ENCODE measurements at regions not wholly inside any gene's neighbourhood (a gene's known extent, or its start where the extent isn't known, plus 50 kb on each side); places are given as distances from the start of the nearest gene placed in this dataset.
"Not testable (repeated sequence)": the region's sequence is repeated elsewhere in the genome, so short reads cannot be mapped to it uniquely, and the experiment has no call there.

DNA sequence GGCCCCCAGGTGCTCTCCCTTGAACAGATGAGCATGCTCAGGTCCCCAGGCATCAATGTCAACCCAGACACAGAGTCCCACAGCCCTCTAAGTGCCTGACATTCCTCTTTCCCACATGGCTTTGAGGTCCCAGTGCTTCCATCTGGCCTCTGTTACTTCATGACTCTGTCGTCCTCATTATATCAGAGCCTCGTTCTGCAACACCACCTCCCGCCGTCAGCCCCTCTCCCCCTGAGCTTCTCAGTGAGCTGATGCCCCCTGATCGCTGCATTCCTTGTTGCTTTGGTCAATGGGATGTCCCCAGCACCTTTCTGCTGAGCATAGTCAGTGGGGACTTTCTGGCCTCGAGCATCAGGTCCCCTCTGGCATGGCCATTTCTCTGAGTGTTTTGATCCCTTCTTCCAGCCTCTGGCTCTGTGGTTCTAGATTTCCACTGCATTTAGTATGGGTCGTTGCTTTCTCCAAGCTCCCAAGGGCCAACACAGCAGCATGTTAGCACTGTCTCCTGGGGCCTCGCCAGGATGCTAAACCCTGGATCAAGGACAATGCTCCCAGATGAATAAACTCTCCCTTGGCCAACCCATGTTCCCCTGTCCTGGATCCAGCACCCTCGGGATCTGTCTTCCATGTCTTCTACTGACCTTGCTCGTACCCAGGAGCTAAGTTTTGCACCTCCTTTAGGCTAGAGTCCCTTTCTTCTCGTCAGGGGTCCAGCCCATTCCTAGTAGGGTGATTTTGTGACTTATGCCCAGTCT, 143.2 kb upstream of the TWIST2 start:
- DNase-seq = no peak

DNA sequence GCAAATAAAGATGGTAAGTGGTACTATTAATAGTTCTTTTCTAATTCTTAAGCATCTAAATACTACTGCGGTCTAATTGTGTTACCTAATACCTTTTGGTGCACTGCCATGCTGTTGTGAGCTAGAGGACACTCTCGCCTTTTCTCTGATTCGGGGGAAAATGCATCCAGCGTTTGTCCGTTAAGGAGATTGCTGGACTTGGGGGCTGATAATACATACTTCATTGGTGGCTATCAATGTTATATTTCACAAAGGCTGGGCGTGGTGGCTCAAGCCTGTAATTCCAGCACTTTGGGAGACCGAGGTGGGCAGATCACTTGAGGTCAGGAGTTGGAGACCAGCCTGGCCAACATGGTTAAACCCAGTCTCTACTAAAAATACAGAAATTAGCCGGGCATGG, 141.7 kb upstream of the TWIST2 start:
- no peak for DNase-seq

DNA sequence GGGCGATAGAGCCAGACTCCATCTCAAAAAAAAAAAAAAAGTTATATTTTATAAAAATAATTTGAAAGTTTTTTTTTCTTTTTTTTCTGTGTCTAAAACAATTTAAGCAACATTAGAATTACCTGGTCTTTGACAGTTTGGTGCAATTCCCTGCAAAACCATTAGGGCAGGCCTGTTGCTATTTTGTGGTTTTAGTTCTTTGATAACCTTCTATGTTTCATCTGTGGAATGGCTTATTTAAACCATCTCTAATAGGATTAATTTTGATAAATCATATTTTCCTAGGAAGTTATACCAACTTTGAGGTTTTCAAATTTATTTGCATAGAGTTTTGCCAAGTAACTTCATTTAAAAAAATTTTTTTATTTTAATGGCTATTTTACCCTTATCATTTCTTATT, 141.2 kb upstream of the TWIST2 start:
- no peak for DNase-seq

DNA sequence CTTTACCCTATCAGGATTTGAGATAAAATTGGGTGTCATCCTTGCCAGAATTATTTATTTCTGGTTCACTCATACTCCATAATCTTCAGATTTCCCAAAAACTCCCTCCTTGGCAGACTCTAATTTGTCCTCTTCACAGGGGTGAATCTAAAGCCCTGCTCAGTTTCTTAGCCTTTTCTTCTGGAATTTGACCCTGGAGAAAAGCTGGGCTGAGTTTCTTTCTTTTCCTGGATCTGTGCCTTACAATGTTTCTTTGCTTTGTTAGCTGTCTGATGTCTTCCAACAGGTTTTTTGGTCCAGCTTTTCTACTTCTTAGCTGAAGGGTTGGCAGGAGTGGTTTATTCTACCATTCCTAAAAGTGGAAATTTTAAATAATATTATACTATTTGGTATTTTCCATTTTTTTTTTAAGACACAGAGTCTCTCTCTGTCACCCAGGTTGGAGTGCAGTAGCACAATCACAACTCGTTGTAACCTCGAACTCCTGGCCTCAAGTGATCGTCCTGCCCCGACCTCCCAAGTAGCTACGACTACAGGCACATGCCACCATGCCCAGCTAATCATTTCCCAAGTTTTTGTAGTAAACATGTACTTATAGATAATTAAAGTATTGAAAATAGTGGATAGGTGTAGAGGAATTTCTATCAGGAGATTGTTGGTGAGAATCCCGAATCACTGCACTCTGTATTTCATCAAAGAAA, 138.4 kb upstream of the TWIST2 start:
- no peak for DNase-seq

DNA sequence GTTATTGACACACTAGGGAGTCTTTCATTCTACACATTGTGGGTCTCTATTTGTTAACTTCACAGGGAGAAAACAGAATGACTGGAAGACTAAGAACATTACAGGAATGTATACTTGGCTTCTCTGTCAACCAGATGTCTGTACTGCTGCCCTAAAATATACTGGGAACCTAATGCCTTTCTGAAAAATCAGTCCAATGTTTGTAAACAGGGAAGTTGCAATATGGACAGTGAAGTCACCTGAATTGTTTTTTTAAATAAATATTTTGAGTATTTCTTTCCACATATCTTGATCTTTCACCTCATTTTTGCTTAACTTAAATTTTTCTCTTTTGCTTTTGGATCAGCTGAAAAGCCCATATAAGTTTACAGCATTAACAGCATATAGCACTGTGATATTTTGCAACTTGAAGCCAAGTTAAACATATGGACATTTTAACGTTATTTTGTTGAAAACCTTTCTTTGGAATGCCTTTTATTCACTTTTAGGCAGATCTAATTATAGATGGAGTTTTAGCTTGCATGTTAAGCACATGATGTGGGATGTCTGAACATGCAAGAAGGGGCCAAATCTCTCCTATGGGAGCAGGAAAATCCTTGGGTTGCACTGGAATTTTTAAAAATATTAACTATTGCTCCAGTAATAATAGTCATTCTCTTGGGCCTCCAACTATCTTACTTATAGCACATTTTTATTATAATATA, 137.7 kb upstream of the TWIST2 start:
- DNase-seq = no peak

DNA sequence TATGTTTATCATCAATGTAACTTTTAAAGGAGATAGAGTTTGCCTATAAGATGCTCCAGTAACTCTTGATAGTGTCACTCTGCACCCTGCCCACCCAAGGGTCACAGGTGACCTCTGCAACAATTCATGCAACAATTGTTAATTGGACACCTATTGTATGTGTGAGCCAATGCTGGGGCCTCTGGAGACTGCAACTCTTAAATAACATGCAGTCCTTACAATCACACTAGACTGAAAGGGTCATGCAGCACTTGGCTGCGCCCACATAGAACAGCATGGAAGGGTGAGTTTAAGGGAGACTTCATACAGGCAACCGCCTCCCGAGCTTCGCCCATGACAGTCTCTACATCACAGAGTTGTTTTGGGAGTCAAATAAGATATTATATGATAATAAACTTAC, 137.1 kb upstream of the TWIST2 start:
- no peak for DNase-seq

DNA sequence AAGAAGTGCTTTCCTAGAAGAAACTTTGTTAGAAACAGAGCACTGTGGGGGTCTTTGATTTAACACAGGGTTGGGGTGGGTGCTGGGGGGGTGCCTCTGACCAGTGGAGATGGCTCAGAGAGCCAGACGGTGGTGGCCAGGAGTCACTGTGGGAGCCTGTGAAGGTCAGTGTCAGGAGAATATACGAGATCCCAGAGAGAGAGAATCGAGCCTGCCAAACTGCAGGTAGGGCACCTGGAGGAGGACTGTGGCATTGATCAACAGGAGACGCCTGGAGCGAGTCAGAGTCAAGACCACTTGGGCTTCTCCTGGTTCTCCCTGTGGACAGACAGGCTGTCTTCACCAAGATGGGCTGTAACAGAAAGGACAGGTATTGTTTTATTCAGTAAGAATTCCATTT, 136.5 kb upstream of the TWIST2 start:
- no peak for DNase-seq

DNA sequence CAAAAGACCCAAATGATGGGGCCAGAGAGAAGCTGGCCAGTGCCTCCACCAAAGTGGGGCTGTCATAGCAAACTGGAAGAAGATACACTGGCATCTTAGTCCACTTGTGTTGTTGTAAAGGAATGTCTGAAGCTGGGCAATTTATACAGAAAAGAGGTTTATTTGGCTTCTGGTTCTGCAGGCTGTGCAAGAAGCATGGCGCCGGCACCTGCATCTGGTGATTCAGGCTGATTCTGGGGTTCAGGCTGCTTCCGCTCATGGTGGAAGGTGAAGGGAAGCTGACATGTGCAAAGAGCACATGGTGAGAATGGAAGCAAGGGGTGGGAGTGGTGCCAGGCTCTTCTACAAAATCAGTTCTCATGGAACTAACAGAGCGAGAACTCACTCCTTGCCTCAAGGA, 135.9 kb upstream of the TWIST2 start:
- no peak for DNase-seq

DNA sequence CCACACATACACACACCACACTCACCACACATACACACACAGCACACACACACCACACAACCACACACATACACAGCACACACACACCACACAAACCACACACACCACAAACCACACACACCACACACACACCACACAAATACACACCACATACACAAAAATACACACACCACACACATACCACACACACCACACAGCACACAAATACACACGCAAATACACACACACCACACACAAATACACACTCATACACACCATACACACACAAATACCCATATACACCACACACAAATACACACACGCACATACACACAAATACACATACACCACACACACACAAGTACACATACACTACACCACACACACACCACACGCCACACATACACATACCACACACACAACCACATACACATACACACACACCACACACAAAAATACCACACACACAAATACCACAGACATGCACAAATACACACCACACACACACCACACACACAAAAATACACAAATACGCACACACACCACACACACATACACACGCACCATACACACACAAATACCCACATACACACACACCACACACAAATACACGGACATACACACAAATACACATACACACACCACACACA, 134.6 kb upstream of the TWIST2 start:
- no peak for DNase-seq

DNA sequence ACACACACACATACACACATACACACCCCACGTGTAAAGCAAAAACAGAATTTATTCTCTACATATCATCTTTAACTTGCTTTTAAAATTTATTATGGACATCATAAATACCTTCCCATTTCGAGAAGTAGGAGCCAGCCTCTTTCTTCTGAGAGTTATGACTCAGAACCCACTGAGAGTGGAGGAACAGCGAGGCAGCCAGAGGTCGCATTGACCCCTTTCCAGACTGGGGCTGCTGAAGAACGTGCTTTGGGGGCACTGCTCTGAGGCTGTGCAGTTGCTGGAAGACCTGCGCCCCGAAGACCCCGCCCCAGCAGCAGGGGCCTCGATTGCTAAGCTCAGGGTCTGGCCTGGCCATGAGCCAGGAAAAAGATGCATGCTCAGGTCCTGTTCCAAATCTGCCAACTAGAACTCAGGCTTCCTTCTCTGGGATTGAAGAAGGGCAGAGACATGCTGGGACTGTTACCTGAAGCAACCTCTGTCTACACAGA, 133.8 kb upstream of the TWIST2 start:
- DNase-seq = no peak

DNA sequence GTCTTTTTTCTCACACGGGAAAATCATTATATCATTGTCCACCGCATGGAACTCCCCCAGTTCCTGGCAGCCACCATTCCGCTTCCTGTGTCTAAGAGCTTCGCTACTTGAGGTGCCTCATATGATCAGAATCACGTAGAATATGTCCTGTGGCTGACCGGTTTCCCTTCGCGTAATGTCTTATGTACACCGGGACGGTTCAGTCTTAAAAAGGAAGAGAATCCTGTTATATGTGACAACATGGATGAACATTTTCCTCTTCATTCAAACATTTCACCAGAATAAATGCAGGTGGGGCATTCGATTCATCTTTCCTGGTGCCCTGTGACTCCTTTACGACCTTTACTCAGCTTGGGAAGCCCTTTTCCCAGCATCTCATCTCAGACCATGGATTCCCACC, 131.7 kb upstream of the TWIST2 start:
- DNase-seq = no peak

DNA sequence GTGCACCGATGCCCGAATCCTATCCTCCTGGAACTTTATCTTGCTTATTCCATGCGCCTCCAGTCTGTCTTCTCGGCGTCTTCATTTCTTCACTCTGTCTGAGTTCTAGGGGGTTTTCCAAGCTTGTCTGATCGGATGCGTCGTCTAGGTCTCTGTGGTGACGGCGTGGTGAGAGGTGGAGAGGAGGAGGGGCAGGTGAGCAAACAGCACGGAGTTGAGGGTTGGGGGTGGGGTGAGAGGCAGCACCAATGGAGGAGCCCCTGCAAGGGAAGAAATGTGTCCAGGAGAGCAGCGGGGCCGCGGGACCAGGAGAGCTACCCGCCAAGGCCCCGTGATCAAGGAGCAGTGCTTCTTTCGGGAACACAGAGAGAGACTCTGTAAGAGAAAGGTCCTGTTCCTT, 131.3 kb upstream of the TWIST2 start:
- DNase-seq = no peak

DNA sequence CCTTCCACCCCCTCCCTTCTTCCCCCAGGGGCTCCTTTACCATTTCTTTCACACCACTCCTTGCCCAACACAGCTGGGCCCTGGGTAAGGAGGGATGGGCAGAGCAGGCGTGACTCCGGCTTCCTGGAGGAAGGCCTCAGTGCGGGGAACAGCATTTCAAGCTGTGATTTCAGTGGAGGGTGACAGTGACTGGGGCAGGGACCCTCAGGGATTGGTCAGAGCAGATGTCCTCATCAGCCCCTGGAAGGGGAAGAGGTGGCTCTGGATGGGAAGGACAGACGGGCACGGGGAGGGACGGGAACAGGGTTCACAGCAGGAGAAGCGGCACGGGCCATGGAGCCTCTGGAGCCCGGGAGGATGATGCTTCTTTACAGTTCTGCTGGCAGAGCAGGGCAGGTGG, 130.8 kb upstream of the TWIST2 start:
- no peak for DNase-seq

DNA sequence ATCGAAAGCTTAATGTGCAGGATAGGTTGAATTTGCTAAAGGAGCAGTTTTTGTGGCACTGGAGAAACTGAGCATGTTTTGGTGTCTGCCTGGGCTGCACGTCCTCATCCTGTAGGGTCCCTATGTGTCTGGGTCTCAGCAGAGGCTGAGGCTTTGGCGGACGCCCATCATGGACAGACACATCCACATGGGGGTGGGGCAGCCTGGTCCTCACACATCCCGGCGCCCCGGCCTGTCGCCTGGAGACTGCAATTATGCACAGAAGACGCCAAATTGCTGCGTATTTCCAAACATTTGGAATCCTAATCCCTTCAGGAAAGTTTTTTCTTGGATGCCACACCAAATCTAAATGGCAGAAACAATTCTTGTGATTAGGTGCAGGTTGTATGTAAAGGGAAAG, 128.2 kb upstream of the TWIST2 start:
- DNase-seq = no peak

DNA sequence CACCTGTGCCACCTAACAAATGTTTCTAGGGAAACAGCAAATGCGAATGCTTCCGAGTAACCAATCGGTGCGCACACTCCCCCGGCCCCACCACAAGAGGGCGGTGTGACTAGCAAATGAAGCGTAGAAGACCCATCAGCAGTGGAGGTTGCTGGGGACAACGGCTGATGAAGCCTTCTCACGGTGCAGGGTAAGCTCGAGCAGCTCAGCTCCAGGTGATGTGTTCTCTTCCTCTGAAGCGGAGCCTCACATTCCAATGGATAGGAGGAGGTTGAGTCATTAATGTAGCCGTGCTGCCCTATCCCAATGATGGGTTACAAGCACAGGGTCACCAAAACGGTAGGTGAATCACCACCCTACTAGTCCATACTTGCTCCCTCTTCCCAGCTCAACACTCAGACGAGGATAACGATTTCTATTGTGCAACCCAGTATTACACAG, 127.6 kb upstream of the TWIST2 start:
- no peak for DNase-seq

DNA sequence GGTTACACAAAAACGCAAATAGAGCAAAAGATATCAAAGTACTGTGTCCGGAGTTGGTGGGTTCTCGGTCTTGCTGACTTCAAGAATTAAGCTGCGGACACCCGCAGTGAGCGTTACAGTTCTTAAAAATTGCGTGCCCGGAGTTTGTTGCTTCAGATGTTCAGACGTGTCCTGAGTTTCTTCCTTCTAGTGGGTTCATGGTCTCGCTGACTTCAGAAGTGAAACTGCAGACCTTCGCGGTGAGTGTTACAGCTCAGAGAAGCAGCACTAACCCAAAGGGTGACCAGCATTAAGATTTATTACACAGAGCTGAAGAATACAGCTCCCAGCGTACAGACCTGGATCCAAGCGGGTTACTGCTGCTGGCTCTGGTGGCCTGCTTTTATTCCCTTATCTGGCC, 125.7 kb upstream of the TWIST2 start:
- DNase-seq = no peak

DNA sequence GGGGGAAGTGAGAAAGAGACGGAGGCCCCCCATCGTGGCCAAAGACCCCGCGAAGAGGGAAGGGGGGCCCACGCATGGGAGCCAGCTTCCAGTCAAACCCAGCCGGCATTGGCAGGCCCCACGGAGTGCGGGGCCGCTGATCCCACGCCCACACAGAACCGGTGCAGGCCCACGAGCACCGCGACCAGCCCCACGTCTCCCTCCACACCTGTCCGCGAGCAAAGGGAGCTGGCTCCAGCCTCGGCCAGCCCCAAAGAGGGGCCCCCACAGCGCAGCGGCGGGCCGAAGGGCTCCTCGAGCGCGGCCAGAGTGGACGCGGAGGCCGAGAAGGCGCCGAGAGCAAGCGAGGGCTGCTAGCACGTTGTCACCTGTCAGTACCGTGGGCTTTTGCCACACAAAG, 125.0 kb upstream of the TWIST2 start:
- no peak for DNase-seq

DNA sequence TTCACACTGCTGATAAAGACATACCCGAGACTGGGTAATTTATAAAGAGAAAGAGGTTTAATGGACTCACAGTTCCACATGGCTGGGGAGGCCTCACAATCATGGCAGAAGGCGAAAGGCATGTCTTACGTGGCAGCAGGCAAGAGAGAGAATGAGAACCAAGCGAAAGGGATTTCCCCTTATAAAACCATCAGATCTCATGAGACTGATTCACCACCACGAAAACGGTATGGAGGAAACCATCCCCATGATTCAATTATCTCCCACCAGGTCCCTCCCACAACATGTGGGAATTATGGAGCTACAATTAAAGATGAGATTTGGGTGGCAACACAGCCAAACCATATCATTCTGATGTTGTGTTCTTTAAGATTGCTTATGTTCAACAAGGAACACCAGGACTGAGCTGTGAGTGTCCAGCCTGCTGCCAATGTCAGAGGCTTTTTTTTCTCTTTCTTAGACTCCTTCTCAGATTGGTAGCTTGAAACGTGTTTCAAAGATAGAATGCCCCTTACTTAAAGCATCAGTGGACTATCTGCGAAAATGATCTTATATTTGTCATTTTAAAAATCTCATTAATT, 124.1 kb upstream of the TWIST2 start:
- not testable (repeated sequence) for DNase-seq

DNA sequence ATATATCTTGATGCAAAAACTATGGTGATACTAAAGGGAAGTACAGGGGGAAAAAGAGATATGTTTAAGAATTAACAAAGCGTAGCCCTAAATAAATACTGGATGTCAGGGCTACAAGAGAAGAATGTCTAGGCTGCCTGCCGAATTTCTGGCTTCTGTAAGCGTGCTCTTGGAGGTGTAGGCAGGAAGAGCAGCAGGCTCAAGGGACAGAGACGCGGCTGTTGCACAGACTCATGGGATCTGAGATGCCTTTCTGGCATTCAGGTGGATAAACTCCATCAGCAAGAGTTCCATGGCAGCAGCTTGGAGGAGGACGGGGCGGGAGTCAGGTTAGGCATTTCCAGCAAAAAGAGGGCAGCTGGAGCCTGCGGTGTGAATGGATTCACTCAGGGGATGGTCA, 123.2 kb upstream of the TWIST2 start:
- no peak for DNase-seq

DNA sequence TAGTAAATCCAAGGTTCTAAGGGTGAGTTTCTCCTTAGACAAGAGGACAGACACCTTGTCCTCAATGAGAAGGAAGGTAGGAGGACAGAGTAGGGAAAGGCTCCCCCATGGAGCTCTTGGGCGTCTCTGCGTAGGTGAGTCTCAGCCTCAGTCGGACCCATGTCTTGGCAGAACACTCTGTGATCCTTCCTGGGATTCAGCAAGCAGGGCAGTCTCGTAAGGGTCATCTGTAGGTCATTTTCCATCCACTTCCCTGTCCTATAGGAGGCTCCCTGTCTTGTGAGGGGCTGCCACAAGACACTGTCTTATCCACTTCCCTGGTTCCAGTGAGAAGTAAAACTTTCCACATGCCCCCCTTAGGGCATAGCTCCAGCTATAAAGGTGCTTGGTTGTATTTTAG, 122.6 kb upstream of the TWIST2 start:
- DNase-seq = no peak

DNA sequence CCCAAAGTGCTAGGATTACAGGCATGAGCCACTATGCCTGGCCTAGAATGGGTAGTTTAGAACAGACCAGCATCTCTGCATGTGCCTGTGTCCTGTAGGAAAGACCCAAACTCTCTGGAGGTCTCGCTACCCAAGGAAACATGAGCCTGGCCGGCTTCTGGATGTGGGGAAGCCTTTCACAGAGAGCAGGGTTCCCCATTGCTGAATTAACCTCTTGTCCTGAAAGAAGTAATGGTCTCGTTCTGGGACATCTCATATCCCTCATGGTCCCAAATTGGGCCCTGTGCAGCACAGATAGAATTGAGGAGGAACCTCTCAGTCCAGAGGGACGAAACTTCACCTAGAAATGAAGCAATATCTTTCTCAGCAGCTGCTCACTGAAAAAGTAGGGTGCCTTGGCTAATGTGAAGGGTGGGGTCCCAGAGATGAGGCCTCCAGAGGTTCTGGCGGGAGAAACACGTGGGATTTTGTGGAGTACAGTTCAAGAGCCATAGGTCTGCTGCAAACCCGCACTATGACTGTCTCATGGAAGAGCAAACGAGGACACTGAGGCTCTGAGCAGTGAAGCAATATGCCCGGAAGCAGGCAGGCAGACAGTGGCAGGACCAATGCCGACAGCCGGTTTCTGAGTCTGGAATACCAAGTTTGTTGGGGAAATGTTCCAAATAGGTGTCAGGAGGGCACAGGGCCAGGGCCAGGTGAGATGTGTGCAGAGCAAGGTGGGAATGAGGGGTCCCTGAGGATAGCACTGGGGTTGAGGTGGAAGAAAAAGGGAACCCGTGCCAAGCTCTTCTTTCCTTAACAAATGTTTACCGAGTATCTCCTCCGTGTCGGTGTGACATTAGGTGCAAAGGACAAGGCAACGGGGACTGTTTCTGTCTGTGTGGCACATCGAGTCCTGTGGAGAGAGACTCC, 121.0 kb upstream of the TWIST2 start:
- DNase-seq = no peak
